Sciatic nerve (tissue), 2 donors: ENCODE measurements at regions not wholly inside any gene's neighbourhood (a gene's known extent, or its start where the extent isn't known, plus 50 kb on each side); places are given as distances from the start of the nearest gene placed in this dataset.
"Not testable (repeated sequence)": the region's sequence is repeated elsewhere in the genome, so short reads cannot be mapped to it uniquely, and the experiment has no call there.

Experiments
- ATAC-seq: fragments of 200-7000 bp; cut with Tn5 transposase; one replicate; pipeline ENCODE4 v1.9.1; 2020; ENCODE audit warnings: mild to moderate bottlenecking, moderate library complexity
- DNase-seq: peaks from one replicate; pipeline ENCODE4 v3.0.0-alpha.2; 2020; ENCODE audit warnings: low spot score
- intact Hi-C: fragments of 100-400 bp; cut with DNase I; formaldehyde crosslinking; loops from one replicate; pipeline ENCODE4 v1.14.2; 2022
- donor health status: DM: no; HTN: no; CAD: no.
- donor health status: DM: no; HTN: no; CAD: no.

- intact Hi-C loops, DNase-seq, ATAC-seq: not testable (repeated sequence)
Measured at GRCh38 chr6:134569996-134570395, 252.1 kb upstream of the SGK1 start.

- intact Hi-C loops, result no loop called here
- ATAC-seq (no peak), DNase-seq (no peak)
Measured at GRCh38 chr6:134564705-134565104, 246.8 kb upstream of the SGK1 start.

GRCh38 chr6:134560019-134560418 lies 242.1 kb upstream of the SGK1 start:
- intact Hi-C loops, result no loop called here
- DNase-seq (no peak), ATAC-seq (no peak)

GRCh38 chr6:134557509-134557908 lies 239.6 kb upstream of the SGK1 start:
- ATAC-seq (no peak), DNase-seq (no peak)
- intact Hi-C loops, result no loop called here

- ATAC-seq (no peak), DNase-seq (no peak)
- intact Hi-C loops, result no loop called here
Measured at GRCh38 chr6:134555672-134556071, 237.8 kb upstream of the SGK1 start.

- ATAC-seq (no peak), DNase-seq (no peak)
- intact Hi-C loops, result no loop called here
Measured at GRCh38 chr6:134553936-134554335, 236.0 kb upstream of the SGK1 start.

GRCh38 chr6:134551245-134551960 lies 233.5 kb upstream of the SGK1 start:
- ATAC-seq (peak; percentile 34), DNase-seq (no peak)
- intact Hi-C loops, result no loop called here

- ATAC-seq (no peak), DNase-seq (no peak)
- intact Hi-C loops, result no loop called here
Measured at GRCh38 chr6:134550604-134551003, 232.7 kb upstream of the SGK1 start.

- ATAC-seq (no peak), DNase-seq (no peak)
- intact Hi-C loops, result no loop called here
Measured at GRCh38 chr6:134549854-134550253, 231.9 kb upstream of the SGK1 start.

- ATAC-seq (no peak), DNase-seq (no peak)
- intact Hi-C loops, result no loop called here
Measured at GRCh38 chr6:134546962-134547645, 229.2 kb upstream of the SGK1 start.

GRCh38 chr6:134544737-134545136 lies 226.8 kb upstream of the SGK1 start:
- DNase-seq, result no peak
- ATAC-seq, result no peak
- intact Hi-C loops, result no loop called here

GRCh38 chr6:134543128-134543527 lies 225.2 kb upstream of the SGK1 start:
- ATAC-seq, result no peak
- intact Hi-C loops, result no loop called here
- no peak for DNase-seq

- DNase-seq (no peak), ATAC-seq (no peak)
- intact Hi-C loops, result no loop called here
Measured at GRCh38 chr6:134541001-134541400, 223.1 kb upstream of the SGK1 start.

- ATAC-seq, result peak; percentile 78
- intact Hi-C loops, result no loop called here
Measured at GRCh38 chr6:134539865-134540323, 222.0 kb upstream of the SGK1 start.

GRCh38 chr6:134537765-134538164 lies 219.9 kb upstream of the SGK1 start:
- DNase-seq, ATAC-seq, intact Hi-C loops: not testable (repeated sequence)

More at GRCh38 chr6:134539865-134540323, 222.0 kb upstream of the SGK1 start:
- peak; percentile 60 for DNase-seq

- ATAC-seq (no peak), DNase-seq (no peak)
- intact Hi-C loops, result no loop called here
Measured at GRCh38 chr6:134537146-134537555, 219.2 kb upstream of the SGK1 start.

- intact Hi-C loops, result no loop called here
- ATAC-seq (no peak), DNase-seq (no peak)
Measured at GRCh38 chr6:134535831-134536230, 217.9 kb upstream of the SGK1 start.

GRCh38 chr6:134534708-134535149 lies 216.8 kb upstream of the SGK1 start:
- intact Hi-C loops, result no loop called here
- no peak for DNase-seq
- no peak for ATAC-seq

- DNase-seq, result no peak
- intact Hi-C loops, result no loop called here
- ATAC-seq, result no peak
Measured at GRCh38 chr6:134533991-134534390, 216.1 kb upstream of the SGK1 start.
